HG02981 (cell line): ENCODE measurements at regions not wholly inside any gene's neighbourhood (a gene's known extent, or its start where the extent isn't known, plus 50 kb on each side); places are given as distances from the start of the nearest gene placed in this dataset.
"Not testable (repeated sequence)": the region's sequence is repeated elsewhere in the genome, so short reads cannot be mapped to it uniquely, and the experiment has no call there.

Experiments
- ATAC-seq: cut with Tn5 transposase; IDR thresholded peaks from one replicate; pipeline ENCODE4 v1.9.1; 2021; ENCODE audit warnings: mild to moderate bottlenecking, moderate library complexity; ENCODE audit not compliant: unreplicated experiment

DNA sequence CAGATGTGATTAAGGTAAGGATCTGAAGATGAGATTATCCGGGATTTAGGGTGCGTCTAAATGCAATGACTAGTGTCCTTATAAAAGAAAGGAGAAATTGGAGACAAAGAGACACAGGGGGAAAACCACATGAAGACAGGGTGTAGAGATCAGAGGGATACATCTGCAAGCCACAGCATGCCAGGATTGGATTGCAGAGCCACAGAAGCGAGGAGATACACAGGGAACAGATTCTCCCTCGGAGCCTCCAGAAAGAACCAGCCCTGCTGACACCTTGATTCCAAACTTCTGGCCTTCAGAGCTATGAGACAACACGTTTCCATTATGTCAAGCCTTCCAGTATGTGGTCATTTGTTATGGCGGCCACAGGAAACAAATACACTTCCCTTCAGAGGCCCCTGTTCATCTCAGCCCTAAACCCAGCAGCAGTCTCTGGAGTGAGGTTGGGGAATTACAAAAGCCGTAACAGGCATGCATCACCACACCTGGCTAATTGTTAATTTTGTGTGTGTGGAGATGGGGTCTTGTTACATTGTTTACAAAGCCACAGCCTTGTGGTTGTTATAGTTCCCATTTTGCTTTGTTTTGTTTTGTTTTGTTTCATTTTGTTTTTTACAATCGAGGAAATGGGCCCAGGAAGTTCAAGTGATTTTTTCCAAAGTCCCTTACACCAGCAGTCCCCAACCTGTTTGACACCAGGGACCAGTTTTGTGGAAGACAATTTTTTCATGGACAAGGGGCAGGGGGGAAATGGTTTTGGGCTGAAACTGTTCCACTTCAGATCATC lies 51.6 kb upstream of the LYRM9 start:
- ATAC-seq, result peak; percentile 71

DNA sequence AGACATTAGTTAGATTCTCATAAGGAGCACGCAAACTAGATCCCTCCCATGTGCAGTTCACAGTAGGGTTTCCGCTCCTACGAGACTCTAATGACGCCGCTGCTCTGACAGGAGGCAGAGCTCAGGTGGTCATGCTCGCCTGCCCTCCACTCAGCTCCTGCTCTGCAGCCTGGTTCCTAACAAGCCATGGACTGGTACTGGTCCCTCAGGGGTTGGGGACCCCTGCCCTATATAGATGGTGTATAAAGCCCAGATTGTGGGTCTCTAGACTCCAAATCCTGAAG lies 52.1 kb upstream of the LYRM9 start:
- ATAC-seq, result peak; percentile 30

DNA sequence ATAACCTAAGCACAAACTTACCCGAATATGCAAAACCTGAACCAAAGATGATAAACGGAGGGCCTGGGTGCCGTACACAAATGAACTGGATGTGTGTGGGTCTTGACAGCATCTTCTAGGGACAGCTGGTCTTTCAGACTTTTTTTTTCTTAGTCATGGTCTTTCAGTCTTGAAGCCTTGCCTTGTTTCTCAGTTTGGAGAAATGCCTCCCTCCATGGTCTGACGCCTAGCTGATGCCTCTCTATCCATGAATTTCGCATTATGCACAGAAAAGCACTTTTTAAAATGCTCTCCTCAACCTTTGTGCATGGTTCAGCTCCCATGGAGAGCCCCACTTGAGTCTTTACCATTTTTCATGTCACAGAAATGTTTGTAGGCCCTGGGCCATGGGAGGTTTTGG lies 52.8 kb upstream of the LYRM9 start:
- ATAC-seq, result no peak

DNA sequence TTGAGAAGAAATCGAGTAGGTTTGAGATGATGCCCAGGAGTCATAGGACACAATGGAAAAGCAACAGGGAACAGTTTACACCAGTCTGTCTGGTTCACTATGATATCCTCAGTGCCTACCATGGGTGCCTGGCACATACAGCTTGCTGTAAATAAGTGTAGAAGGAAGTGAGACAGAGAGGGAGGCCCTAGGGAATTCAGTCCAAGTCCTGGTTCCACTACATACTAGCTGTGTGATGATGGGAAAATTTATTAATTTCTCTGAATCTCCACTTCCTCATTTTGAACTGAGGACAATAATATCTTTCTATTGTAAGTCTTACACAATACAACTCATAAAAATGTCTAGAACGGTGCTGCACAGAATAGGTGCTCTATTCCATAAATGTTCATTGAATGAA lies 53.3 kb upstream of the LYRM9 start:
- ATAC-seq, result no peak

DNA sequence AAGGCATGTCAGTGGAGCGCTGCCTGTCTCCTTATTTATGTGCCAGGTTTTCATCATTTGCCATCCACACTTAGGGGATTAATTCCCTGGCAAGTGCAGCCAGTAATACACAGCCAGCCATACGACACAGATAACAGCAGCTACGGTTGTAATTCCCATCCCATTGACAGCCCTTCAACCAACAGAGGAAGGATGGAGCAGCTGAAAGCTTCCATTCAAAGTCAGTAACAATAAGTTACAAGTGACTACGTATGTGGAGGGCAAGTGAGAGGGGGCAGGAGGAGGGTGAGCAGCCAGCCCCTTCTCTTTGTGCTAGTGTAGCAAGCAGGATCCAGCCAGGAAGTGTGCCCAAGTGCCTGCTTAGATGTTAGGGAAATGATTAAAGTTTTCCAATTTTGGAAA lies 53.8 kb upstream of the LYRM9 start:
- ATAC-seq, result no peak

DNA sequence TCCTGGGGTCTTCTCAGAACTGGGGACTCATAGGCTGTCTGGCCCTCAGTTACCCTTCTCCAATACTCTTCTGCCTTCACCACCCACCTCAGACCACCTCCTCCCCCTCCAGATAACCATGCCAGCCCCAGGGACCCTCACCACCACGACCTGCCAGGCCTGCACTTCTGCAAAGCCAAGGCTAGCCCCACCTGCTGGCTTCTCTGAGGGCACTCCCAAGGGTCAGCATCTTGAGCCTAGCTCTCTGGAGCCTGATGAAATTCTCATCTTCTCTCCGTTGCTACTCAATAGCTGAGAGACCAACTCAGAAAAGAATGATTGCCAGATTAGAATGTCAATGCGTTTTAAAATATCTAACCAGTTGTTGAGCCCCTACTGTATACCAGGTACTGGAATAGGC lies 56.1 kb upstream of the LYRM9 start:
- no peak for ATAC-seq

DNA sequence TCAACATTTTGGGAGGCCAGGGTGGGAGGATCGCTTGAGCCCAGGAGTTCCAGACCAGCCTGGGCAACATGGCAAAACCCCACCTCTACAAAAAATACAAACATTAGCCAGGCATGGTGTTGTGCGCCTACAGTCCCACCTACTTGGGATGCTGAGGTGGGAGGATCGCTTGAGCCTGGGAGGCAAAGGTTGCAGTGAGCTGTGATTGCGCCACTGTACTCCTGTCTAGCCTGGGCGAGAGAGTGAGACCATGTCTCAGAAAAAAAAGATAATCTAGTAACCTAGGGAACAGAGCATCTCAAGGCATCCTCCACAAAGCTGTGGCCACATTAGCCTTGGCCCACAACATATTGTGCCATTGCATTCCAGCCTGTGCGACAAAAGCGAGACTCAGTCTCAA lies 57.1 kb upstream of the LYRM9 start:
- ATAC-seq, result not testable (repeated sequence)

DNA sequence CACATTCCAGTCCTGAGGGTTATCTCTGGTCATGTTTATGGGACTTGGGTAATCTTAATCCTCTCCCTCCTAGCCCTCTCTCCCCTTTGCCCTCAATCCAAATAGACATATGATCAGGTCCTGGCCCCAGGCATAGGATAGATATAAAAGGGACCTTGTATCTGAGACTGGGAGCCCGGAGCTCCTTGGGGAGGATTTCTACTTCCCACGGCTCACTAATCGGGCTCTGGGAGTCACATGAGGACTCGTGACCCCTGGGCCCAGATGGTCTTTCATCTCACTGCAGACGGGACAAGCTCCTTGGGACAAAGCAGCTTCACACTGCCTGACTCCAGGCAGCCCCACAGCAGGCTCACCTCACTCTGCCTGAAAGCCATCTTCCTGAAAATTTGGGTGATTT lies 57.8 kb upstream of the LYRM9 start:
- no peak for ATAC-seq

DNA sequence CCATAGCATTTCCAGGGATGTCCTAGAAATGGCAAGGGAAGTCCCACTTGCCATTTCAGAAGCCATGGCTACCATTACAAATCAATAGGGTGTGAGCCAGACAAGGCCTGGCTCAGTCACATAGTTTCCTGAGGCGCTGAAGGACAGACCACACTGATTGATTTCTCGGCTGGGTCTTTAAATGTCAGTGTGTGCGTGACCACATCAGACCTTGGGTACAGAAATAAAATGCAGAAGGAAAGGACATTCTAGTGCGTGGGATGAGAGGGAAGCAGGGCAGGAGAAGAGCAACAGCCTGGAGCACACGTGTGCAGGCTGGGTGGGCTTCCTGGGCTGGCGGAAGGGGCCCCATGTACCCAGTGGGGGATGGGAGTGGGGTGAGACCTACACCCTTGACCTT lies 58.7 kb upstream of the LYRM9 start:
- no peak for ATAC-seq

DNA sequence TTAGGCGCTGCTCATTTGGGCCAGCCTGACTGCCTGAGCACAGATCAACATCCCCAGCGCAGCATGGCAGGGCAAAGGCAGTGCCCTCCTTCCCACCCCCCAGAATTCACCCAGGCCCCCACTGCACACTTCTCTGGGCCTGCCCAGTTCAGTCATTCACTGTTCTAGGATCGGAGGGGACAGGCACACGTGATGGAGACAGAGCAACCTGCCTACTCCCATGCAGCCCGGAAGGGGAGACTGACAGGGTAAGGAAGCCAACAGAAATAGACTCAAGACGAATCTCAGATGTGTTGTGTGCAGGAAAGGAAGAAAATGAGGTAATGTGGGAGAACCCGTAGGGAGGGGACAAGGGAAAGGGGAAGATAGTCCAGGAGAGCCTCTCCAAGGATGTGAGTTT lies 59.2 kb upstream of the LYRM9 start:
- ATAC-seq, result no peak

DNA sequence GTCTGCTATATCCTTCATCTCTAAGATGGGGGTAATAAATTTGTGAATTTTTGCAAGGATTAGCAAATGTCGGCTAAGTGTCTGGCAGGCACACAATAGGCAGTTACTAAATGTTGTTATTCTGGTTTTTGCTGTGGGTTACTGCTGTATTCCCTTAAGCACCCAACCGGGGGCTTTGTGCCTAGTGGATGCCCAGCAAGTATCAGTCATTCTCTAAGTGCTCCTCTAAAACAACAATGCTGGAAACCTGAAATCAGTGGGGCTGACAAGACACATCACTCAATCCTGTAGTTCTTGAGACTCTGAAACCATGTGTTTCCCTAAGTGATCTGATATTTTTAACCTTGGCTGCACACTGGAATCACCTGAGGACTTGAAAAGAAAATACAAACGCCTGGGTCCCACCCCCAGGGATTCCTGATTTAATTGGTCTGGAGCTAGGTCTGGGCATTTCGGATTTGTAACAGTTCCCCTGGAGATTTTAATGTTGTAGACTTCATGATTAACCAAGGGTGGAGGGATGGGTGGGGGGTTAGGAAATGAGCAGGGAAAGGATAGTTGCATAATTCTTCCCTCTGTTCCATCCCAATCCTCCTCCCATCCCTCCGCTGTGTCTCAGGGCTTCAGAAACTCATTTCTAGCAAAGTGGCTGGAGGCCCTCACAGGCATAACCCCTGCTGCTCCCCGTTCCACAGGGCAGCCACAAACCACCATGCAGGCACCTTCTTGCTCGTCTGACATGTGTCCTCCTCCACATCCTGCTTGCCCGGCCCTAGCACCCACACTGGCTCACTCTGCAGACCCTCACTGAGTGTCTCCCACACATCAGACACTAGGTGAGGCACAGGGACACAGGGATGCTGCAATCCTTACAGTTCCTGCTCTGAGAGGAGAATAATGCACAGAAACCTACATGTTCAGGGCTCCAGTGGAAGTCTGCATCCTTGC lies 61.7 kb upstream of the LYRM9 start:
- no peak for ATAC-seq

DNA sequence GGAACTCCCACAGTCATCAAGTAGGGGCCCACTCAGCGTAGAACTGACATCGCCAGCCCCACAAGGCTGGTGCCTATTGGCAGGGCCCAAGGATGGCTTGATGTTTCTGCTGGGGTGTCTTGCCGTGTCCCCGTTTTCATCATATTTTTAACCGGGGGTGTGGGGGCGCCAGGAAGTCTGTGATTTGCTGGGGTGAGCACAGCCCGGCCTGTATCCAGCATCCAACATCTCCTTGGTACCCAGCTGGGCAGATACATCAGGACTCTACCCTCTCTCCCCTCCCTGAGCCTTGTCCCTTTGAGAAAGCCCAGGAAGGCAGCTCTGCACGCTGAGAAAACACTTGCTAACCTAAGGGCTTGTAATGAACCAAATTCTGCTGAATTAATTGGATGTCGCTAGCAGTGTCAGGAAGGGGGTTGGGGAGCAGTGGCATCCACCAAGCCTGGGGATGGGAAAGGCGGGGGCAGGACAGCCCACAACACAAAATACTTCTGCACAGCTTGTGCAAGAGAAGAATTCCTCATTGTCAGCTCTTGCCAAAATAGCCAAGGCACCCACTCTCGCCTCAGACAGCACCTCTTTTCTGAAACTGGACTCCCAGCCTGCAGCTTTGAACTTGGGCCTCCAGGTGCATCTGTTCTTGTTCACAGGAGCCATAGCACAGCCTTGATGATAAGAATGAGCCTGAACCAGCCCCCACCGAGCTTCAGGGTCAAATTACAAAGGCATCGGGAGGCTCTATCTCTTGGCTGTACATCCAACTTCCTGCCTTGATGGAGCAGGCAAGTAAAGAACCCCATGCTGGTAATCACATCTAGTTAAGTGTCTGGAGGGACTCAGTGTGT lies 63.7 kb upstream of the LYRM9 start:
- ATAC-seq, result no peak

DNA sequence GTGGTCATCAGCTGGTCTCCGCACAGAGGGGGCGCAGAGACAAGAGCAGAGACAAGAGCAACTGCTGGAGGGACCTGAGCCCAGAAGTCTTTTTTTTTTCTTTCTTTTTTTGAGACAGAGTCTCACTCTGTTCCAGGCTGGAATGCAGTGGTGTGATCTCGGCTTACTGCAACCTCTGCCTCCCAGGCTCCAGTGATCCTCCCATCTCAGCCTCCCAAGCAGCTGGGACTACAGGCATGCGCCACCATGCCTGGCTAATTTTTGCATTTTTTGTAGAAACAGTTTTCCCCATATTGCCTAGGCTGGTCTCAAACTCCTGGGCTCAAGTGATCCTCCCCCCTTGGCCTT lies 64.3 kb upstream of the LYRM9 start:
- ATAC-seq, result not testable (repeated sequence)

DNA sequence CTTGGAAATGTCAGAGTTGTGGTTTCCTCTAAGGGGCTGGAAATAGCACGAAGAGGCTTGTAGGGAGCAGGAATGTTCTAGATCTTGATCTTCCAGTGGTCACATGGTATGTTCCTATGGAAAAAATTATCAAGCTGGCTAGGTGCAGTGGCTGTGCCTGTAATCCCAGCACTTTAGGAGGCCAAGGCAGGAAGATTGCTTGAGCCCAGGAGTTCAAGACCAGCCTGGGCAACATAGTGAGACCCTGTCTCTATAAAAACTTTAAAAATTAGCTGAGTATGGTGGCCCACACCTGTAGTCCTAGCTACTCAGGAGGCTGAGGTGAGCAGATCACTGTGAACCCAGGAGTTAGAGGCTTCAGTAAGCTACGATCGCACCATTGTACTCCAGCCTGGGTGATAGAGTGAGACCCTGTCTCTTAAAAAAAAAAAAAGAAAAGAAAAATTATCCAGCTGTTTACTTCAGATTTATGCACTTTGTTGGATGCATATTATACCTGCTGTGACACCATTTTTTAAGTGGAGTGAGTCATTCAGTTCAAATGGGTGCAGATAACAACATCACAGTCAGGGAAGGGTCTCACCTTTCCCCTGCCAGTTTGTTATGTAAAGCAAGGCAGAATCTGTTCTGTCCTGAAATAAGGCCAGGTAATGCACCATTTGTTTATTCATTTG lies 65.7 kb upstream of the LYRM9 start:
- ATAC-seq, result no peak

DNA sequence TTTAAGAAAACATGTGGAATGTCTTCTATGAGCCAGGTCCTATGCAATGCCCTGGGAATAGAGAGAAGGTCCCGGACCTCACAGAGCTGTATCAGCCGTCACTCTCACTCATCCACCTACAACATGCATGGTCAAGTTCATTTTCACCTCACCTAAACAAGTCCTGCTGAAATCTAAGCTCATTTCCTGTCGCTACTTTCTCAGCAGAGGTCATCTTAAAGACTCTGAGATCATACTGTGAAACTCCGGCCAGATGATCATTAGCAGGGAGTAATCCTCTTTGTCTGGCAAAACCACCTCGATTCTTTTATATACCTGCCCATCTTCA lies 66.2 kb upstream of the LYRM9 start:
- ATAC-seq, result no peak

DNA sequence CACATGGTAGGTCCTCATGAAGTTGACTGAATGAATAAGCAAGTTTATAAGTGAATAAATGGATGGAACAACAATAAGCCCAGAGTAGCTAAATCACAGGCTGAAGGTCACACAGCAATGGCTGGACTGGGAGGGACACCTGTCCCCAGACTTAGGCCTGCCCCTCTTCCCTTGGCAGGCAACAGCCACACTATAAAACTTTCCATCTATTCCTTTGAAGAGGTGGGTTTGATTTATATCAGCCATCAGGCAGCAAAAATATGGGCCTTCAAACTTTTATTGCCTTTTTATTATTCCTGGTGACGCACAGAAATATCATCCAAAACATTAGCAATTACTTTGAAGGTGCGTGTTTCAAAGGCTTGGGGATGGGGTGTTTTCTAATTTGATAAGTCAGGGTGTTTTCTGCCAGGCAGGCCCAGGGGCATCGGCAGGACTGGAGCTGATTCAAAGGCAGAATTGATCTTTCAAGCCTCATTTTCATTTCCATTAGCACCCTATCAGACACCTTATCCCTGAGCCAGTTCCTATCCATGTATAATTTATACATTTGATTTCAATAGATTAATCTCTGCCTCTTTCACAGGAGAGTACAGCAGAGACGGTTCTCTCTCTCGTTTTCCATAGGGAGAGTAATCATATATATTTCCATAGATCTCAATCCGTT lies 67.2 kb upstream of the LYRM9 start:
- ATAC-seq, result no peak

DNA sequence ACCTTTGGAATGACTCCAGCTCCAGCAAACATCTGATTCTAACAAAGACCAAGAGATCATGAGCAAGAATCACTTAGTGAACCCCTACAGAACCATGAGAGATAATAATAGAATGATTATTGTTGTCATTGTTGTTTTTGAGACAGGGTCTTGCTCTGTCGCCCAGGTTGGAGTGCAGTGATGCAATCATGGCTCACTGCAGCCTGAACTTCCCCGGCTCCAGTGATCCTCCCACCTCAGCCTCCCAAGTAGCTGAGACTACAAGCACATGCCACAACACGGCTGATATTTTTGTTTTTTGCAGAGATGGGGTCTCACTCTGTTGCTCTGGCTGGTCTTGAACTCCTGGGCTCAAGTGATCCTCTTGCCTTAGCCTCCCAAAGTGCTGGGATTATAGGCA lies 69.4 kb upstream of the LYRM9 start:
- not testable (repeated sequence) for ATAC-seq

DNA sequence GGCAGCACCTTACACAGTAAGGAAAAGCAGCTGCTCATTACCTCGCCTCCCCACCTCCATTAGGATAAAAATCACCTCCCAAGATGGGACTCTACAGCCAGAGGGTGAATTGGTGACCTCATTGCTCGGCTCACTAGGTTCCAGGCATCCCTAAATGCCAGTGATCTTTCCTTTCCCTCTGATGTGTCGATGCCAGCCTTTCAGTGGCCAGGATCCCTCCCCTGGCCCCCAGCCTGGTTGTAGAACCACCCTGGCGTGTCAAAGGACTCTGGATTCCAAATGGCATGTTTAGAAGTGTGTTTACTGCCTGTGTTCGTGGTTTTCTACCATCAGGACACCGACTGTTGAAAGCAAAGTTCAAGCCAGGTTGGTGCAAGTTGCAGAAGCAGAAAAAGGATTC lies 72.1 kb upstream of the LYRM9 start:
- ATAC-seq, result no peak

DNA sequence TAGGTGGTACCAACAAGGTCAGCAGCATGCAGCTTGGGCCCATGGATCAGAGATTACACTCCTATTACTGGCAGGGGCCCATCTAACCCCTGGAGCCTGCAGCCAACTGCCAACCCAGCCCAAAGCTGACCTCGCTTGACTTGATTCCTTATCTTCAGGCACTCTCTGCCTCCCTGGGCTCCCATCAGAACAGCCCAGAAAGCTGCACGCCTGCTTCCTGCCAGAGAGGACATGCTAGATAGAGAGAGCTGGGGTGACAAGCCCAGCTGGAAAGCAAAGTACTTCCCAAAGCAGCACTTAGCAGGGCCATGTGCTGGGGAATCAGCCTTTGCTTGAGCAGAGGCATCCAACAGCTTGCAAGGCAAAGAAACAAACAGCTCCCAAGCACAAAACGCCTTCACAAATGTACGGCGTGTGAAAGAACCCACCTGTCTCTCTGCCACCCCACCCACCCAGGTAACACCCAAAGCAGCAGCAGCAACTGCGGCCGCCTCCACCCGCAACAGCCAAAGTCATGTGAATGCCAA lies 74.2 kb upstream of the NLK start:
- ATAC-seq, result no peak

DNA sequence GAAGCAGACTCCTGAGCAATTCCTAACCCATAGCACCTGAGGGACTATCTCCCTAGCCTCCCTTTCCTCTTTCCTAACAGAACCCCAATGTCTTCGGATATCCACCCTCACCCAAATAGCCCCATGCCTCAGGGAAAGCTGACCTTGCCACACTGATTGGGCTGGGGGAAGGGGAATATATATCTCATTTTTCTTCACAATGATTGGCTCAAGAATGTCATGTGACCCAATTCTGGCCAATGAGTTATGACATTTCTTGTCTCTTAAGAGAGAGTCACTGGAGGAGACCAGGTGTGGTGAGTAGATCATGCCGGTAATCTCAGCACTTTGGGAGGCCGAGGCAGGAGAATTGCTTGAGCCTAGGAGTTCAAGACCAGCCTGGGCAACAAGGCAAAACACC lies 71.9 kb upstream of the NLK start:
- ATAC-seq, result no peak
